ENCODE measurements at regions not wholly inside any gene's neighbourhood (a gene's known extent, or its start where the extent isn't known, plus 50 kb on each side); places are given as distances from the start of the nearest gene placed in this dataset.

GRCh38 chr5:111597491-111597890 lies 85.2 kb upstream of the STARD4 start:
- H3K27ac Mint-ChIP-seq, result no peak overlapping the region
- DNase-seq (ENCODE audit: low spot score, unreplicated experiment), result no peak
- no peaks in the 10 kb centered on the region for H3K36me3 Mint-ChIP-seq (ENCODE audit: insufficient read depth)
- TF ChIP-seq CTCF (IDR thresholded peaks at IDR 0.05; ENCODE audit: unreplicated experiment), result no peak
- peaks cover 8% of the 10 kb centered on the region for H3K27me3 Mint-ChIP-seq
- H3K4me1 Mint-ChIP-seq (ENCODE audit: low read depth), result peaks cover 1% of the 10 kb centered on the region
- no peak overlapping the region for H3K4me3 Mint-ChIP-seq (ENCODE audit: low read depth)
- H3K9me3 Mint-ChIP-seq (ENCODE audit: low read depth), result no peaks in the 10 kb centered on the region

- TF ChIP-seq CTCF (IDR thresholded peaks at IDR 0.05; ENCODE audit: unreplicated experiment), result no peak
- H3K27me3 Mint-ChIP-seq, result peaks cover 8% of the 10 kb centered on the region
Measured at GRCh38 chr5:111596705-111597104, 84.4 kb upstream of the STARD4 start.

GRCh38 chr5:111595425-111595824 lies 83.1 kb upstream of the STARD4 start:
- no peak for DNase-seq (ENCODE audit: low spot score, unreplicated experiment)
- Mint-ChIP-seq H3K27ac (no peak overlapping the region), H3K4me1 (ENCODE audit: low read depth) (peaks cover 1% of the 10 kb centered on the region), H3K27me3 (peaks cover 8% of the 10 kb centered on the region), H3K9me3 (ENCODE audit: low read depth) (no peaks in the 10 kb centered on the region), H3K4me3 (ENCODE audit: low read depth) (no peak overlapping the region), H3K36me3 (ENCODE audit: insufficient read depth) (no peaks in the 10 kb centered on the region)
- TF ChIP-seq CTCF (IDR thresholded peaks at IDR 0.05; ENCODE audit: unreplicated experiment), result no peak

More at GRCh38 chr5:111596705-111597104, 84.4 kb upstream of the STARD4 start:
- Mint-ChIP-seq H3K36me3 (ENCODE audit: insufficient read depth) (no peaks in the 10 kb centered on the region), H3K4me3 (ENCODE audit: low read depth) (no peak overlapping the region), H3K9me3 (ENCODE audit: low read depth) (no peaks in the 10 kb centered on the region), H3K27ac (no peak overlapping the region), H3K4me1 (ENCODE audit: low read depth) (peaks cover 1% of the 10 kb centered on the region)
- no peak for DNase-seq (ENCODE audit: low spot score, unreplicated experiment)

GRCh38 chr5:111589316-111589715 lies 77.0 kb upstream of the STARD4 start:
- Mint-ChIP-seq H3K36me3 (ENCODE audit: insufficient read depth) (no peaks in the 10 kb centered on the region), H3K4me1 (ENCODE audit: low read depth) (peaks cover 3% of the 10 kb centered on the region), H3K4me3 (ENCODE audit: low read depth) (no peak overlapping the region), H3K27ac (no peak overlapping the region), H3K9me3 (ENCODE audit: low read depth) (no peaks in the 10 kb centered on the region), H3K27me3 (no peaks in the 10 kb centered on the region)
- DNase-seq (ENCODE audit: low spot score, unreplicated experiment), result no peak
- no peak for TF ChIP-seq CTCF (IDR thresholded peaks at IDR 0.05; ENCODE audit: unreplicated experiment)

- Mint-ChIP-seq H3K27ac (no peak overlapping the region), H3K4me1 (ENCODE audit: low read depth) (peaks cover 3% of the 10 kb centered on the region), H3K9me3 (ENCODE audit: low read depth) (no peaks in the 10 kb centered on the region)
Measured at GRCh38 chr5:111587728-111588127, 75.4 kb upstream of the STARD4 start.

More at GRCh38 chr5:111587728-111588127, 75.4 kb upstream of the STARD4 start:
- no peak for DNase-seq (ENCODE audit: low spot score, unreplicated experiment)
- H3K36me3 Mint-ChIP-seq (ENCODE audit: insufficient read depth), result no peaks in the 10 kb centered on the region
- no peak for TF ChIP-seq CTCF (IDR thresholded peaks at IDR 0.05; ENCODE audit: unreplicated experiment)
- H3K27me3 Mint-ChIP-seq, result no peaks in the 10 kb centered on the region
- no peak overlapping the region for H3K4me3 Mint-ChIP-seq (ENCODE audit: low read depth)

Data from progenitor cell of endocrine pancreas (in vitro differentiated cells).